Germinal center (tissue), 1 donor: ENCODE measurements at regions not wholly inside any gene's neighbourhood (a gene's known extent, or its start where the extent isn't known, plus 50 kb on each side); places are given as distances from the start of the nearest gene placed in this dataset.

Experiments used
- DNase-seq: peaks from one replicate; pipeline ENCODE4 v3.0.0; 2012; ENCODE audit warnings: mixed read lengths, low spot score

GRCh38 chr21:27818847-27819246, 852.0 kb upstream of the ADAMTS5 start:
- no peak for DNase-seq

DNA sequence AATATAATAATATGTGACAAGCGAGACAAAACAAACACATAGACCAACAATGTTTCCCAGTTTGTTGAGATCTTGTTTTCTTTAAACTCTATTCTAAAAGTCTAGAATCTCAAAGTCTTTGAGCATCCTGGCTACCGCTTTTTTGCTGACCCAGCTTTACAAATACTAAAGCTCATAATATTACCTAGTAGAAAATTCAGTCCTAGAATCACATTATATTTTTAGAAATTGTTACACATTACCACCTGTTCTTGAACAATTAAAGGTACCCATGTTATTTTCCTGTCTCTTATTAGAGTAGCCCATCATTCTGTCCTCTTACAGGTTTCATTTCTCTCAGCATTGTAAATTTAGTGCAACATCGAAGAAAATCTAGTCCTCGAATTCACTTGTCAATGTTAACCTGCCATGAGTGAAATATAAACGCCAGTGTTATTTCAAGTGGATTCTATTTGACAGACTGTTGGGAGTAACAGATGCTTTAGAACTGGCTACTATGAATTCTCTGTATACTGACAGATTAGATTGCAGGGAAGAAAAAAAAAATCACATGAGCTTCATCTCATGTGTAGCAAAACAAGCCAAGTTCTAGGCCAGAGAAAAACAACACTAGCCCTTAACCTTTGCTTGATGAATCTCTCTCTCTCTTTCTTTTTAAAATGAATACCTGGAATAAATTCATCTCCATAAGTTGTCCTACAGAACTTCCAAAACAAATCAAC, 851.2 kb upstream of the ADAMTS5 start:
- no peak for DNase-seq

GRCh38 chr21:27817074-27817473, 850.2 kb upstream of the ADAMTS5 start:
- DNase-seq, result no peak

DNA sequence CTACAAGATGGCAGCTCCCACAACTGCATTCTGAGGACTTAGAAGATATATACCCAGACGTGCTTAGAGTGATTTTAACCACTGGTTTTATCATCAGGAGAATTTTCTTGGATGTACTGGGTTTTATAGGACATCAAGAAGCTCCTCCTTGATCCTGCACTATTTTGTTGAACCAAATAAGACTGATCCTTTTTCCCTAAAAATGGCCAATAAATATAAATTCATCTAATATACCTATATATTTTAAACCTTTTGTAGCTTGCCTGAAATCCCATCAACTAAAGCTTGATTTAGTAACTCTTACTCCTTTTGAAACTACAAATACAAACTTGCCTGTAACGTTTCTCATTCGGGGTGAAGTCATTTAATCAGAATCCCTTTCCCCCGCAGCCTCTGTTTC, 849.4 kb upstream of the ADAMTS5 start:
- no peak for DNase-seq

DNA sequence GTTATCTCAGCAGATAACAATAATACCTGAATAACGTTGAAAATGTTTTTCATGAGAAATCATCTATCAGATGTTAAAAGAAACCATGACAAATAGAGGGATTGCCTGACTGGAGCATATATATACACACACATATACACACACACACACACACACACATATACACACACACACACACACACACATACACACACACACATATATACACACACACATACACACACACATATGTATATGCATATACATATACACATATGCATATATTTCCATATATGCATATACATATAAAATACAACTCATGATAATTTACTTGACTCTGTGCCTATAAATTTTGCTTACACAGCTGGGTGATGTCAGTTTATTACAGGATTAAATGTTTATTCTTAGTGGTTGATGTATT, 847.3 kb upstream of the ADAMTS5 start:
- DNase-seq, result no peak

DNA sequence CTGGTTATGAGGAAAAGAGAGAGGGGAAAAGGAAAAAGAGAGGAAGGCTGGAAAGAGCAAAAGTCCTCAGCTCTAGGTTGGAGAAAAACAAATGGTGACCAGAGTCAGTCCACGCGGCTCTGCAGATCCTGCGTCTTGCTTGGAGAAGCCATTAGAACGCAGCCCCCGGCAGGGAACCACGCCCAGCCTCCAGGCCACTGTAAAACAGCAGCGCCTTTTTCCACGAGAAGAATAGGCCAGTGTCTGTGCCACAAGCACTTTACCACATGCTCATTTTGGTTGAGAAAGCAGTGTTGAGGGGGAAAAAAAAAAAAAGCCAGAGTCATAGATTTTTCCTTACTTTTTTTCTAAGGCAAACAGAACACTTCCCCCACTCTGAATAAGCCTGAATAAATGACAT, 846.9 kb upstream of the ADAMTS5 start:
- no peak for DNase-seq

- DNase-seq, result no peak
Measured at GRCh38 chr21:27813344-27813743, 846.5 kb upstream of the ADAMTS5 start.

DNA sequence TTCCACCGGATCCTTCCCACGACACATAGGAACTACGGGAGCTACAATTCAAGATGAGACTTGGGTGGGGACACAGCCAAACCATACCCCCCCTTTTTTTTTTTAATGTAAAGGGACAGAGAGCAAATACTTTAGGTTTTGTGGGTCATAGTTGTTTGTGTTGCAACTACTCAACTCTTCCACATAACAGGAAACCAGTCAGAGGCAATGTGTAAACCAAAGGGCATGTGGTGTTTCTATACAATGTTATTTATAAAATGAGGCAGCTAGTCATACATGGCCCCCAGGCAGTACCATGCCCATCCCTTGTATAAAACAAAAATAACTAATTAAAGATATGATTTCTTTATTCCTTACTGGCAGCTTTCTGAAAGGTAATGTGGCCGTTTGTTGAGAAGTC, 845.4 kb upstream of the ADAMTS5 start:
- no peak for DNase-seq

- no peak for DNase-seq
Measured at GRCh38 chr21:27808923-27809322, 842.0 kb upstream of the ADAMTS5 start.

DNA sequence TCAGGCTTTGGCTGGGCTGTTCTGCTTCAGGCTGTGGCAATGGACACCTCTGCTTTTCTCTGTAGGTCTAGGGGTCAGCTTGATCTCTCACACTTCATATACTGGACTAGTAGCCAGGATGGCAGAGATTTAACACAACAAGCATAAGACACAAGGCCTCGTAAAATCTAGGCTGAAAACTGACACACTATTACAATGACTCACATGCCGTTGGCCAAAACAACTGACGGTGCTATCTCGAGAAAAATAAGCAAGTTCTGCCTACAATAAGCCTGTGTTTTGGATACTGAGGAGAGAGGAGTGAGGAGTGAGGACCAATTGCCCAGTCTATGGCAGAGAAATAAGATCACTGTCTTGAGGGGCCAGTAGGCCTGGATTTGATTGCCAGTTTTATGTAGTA, 840.7 kb upstream of the ADAMTS5 start:
- no peak for DNase-seq

- no peak for DNase-seq
Measured at GRCh38 chr21:27806281-27806680, 839.4 kb upstream of the ADAMTS5 start.

GRCh38 chr21:27805696-27806095, 838.8 kb upstream of the ADAMTS5 start:
- no peak for DNase-seq

- no peak for DNase-seq
Measured at GRCh38 chr21:27804515-27804914, 837.6 kb upstream of the ADAMTS5 start.

DNA sequence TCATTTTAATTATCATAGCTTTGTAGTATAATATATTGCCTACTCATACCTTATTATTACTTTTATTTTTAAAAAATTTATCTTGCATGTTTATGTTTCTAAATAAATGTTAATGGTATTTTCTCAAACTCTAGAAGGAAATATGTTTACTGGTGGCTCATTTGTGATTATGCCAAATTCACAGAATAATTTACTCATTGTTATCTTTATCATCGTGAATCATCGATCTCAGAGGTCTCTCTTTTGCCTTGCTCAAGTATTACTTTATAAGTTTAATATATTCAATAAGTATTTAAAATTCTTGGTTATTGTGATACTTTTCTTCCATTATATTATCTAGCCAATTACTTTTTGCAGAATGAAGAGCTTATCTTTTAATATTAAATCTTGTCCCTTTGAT, 836.7 kb upstream of the ADAMTS5 start:
- no peak for DNase-seq

GRCh38 chr21:27802816-27803475, 836.1 kb upstream of the ADAMTS5 start:
- peak; percentile 3 for DNase-seq

- DNase-seq, result no peak
Measured at GRCh38 chr21:27799861-27800260, 833.0 kb upstream of the ADAMTS5 start.

- no peak for DNase-seq
Measured at GRCh38 chr21:27796106-27796505, 829.2 kb upstream of the ADAMTS5 start.

- no peak for DNase-seq
Measured at GRCh38 chr21:27795418-27795817, 828.5 kb upstream of the ADAMTS5 start.

DNA sequence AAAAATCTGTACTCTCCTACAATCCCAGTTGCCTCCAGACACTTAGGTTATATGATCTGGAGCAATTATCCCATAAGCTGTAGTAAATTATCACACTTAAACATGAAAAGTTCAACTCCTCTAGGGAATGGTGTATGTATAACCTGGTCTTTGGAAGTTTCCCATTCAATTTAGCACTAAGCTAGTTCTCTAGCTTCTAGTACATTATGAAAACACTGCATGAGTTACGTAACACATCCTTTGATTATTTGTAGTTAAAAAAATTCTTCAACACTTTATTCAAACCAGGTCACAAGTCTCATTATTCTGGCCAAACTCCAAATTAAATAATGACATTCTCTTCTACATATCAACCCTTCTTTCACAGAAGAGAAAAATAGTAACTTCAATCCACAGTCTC, 827.0 kb upstream of the ADAMTS5 start:
- DNase-seq, result no peak

DNA sequence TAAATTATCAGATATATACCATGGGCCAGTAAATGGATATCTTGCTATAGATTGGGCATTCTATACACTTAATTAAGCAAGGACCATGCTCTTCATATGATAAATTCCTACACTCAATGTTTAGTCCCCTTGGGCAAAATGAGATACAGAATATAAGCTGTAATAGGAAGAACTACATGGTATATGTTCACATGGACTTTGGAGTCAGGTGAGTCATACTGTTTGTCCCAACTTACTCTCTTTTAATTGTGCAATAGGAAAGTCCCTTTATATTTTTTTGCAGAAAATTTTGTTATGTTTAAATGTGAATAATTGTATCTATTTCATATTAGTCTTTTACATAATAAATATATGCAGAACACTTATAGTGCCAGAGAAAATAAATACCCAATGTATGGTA, 820.2 kb upstream of the ADAMTS5 start:
- no peak for DNase-seq

DNA sequence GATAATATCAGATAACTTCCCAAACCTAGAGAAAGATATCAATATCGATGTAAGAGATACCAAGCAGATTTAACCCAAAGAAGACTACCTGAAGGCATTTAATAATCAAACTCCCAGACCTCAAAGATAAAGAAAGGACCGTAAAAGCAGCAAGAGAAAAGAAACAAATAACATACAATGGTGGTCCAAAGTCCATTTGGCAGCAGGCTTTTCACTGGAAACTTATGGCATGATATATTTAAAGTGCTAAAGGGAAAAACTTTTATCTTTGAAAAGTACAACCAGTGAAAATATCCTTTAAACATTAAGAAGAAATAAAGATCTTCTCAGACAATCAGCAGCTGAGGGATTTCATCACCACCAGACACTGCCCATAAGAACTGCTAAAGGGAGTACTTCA, 812.7 kb upstream of the ADAMTS5 start:
- no peak for DNase-seq

GRCh38 chr21:27776925-27777553, 810.2 kb upstream of the ADAMTS5 start:
- DNase-seq, result no peak

- no peak for DNase-seq
Measured at GRCh38 chr21:27772816-27773215, 805.9 kb upstream of the ADAMTS5 start.
